Astrocyte of the cerebellum (primary cell): ENCODE measurements at regions not wholly inside any gene's neighbourhood (a gene's known extent, or its start where the extent isn't known, plus 50 kb on each side); places are given as distances from the start of the nearest gene placed in this dataset.

Experiments
- DNase-seq: peaks from one replicate; pipeline ENCODE4 v3.0.0-alpha.2; 2011; ENCODE audit warnings: low read depth
- H3K4me3 ChIP-seq: 2 replicates; pipeline ENCODE4 v1.5.1; 2011; ENCODE audit warnings: mild to moderate bottlenecking, low read depth, low read length, moderate library complexity
- in situ Hi-C: cut with HindIII; loops from 2 replicates; pipeline ENCODE4 v1.10.0; 2017; ENCODE audit warnings: low sequenced_read_pairs
- TF ChIP-seq, protein P1 (sequence below): IDR thresholded peaks from 2 replicates; pipeline ENCODE4 v1.5.1; 2012; ENCODE audit warnings: low read length, low read depth, moderate library complexity, mild to moderate bottlenecking; ENCODE audit errors: missing control alignments

DNA sequence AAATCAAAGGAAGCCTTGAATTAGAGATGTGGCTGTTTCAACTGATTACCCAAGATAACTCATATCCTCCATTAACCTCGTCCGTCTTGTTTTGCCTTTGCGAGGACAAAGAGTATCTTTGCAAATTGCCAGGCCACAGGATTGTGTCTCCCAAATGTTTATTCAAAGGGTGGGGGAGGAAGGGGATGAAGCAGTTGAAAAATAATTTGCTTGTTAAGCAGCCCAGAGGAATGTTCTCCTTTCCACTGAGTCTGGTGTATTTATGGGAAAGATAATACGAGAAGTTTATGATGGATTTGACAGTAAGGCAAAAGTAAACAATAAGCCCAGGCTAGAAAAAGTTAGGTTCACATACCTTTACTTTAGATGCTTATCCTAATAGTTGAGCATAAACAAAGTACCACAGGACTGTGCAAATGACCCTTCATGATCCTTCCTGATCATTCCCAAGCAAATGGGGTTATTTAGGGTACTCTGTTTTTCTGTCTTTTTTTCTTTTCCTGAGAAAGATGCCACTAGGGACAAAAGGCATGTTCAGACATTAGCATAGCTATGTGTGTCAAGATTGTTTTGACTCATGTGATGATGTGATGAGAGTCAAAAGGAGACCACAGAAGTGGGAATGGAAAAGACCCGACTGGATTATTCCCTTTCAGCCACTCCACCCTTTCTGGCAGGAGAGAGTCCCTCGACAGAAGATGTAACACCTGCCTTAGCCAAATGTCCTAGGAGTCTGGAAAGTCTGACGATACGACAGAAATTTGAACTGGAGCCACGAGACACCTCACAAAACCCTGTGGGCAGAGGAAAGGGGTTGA is 243.0 kb upstream of the GLI3 start:
- DNase-seq: no peak
- TF ChIP-seq, protein P1, sequence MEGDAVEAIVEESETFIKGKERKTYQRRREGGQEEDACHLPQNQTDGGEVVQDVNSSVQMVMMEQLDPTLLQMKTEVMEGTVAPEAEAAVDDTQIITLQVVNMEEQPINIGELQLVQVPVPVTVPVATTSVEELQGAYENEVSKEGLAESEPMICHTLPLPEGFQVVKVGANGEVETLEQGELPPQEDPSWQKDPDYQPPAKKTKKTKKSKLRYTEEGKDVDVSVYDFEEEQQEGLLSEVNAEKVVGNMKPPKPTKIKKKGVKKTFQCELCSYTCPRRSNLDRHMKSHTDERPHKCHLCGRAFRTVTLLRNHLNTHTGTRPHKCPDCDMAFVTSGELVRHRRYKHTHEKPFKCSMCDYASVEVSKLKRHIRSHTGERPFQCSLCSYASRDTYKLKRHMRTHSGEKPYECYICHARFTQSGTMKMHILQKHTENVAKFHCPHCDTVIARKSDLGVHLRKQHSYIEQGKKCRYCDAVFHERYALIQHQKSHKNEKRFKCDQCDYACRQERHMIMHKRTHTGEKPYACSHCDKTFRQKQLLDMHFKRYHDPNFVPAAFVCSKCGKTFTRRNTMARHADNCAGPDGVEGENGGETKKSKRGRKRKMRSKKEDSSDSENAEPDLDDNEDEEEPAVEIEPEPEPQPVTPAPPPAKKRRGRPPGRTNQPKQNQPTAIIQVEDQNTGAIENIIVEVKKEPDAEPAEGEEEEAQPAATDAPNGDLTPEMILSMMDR: no peak
- in situ Hi-C loops: no loop called here
- no peak overlapping the region for H3K4me3 ChIP-seq

DNA sequence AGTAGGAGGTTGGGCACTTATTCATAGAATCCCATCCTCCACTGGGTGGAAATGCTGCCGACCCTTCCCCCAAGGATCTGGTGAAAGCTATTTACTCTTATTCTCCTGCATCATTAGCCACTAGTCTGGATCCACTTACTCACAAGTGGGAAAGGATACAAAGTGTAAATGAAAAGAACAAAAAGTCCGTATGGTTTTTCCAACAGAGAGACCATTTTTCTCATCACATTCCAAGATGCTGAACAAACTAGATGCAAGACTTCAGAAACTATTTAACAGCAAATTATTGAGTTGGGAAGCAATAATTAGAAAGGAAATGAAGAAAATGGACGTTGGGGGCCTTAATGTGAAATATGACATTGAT is 242.4 kb upstream of the GLI3 start:
- in situ Hi-C loops: no loop called here
- TF ChIP-seq, protein P1: no peak
- no peak for DNase-seq

DNA sequence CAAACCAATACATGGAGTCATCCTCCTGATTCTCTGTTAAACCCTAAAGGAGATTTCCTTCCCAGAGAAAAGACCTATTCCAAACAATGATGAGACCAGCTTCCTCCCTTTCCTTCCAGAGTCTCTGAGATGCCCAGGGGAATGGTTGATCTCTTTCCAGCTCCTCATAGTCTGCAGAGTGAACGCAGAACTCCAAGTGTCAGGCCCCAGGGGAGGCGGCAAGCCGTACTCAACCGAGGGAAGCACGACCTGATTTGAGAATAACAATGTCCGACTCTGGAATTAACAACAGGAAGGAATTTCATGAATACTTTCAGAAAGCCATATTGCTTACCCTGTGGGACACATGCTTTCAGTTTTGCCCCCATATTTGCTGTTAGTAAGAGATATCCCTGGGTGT is 241.7 kb upstream of the GLI3 start:
- no peak for DNase-seq
- H3K4me3 ChIP-seq: no peak overlapping the region
- TF ChIP-seq, protein P1: no peak
- in situ Hi-C loops: no loop called here

More for the DNA sequence above, 242.4 kb upstream of the GLI3 start:
- H3K4me3 ChIP-seq: no peak overlapping the region

DNA sequence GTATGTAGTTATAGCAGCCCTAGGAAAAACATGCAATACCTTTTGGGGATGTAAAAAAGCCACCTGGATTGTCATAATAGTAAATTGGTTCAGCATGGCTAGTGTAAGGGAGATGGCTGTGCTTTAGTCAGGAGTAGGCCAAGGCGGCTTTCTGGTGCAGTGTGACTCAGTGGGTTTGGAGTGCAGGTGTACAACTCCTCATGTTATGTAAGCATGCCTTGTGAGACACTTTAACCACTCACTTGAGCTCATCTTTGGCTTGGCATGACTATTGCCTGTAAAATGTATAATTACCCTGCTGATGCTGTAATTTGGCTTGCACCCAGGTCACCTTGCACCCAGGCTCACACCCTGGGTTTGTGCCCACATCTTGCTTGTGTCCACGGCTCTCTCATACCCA is 239.2 kb upstream of the GLI3 start:
- no peak overlapping the region for H3K4me3 ChIP-seq

DNA sequence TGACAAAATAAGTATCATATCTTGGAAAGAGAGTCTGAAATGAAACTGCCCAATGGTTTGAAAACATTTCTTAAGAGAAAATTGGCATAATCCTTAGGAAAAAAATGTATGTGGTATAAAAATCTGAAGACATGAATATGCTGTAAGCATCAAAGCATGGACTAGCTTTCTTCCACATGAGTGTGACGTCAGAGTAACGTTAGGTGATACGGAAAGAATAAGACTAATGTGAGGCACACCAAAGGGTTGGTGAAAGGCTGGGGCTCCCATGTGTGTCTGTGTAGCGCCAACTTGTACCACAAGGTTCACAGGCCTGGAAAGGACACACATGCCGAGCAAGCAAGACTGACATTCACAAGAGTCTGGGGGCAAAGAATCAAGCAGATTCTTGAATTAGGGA is 238.1 kb upstream of the GLI3 start:
- in situ Hi-C loops: no loop called here
- no peak for DNase-seq
- TF ChIP-seq, protein P1: no peak
- no peak overlapping the region for H3K4me3 ChIP-seq

More for the DNA sequence above, 239.2 kb upstream of the GLI3 start:
- in situ Hi-C loops: no loop called here
- DNase-seq: no peak
- TF ChIP-seq, protein P1: no peak

DNA sequence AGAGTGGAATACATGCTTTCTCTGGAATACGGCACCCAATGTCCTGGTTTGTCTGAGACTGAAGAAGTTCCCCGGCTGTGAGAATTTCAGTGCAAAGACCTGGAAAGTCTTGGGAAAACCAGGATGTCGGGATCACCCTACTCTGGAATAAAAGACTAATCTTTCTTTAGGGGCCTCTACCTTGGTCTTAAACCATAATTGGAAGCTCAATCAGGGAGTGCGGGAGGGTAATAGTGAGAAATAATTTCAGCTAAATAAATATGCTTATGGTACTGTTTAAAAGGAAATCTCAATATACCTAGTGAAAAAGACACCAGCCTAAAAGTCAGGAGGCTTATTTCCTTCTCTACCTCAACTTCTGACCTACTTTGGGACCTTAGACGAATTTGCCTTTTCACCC is 236.1 kb upstream of the GLI3 start:
- TF ChIP-seq, protein P1: no peak
- in situ Hi-C loops: no loop called here
- no peak for DNase-seq
- no peak overlapping the region for H3K4me3 ChIP-seq
